Endometrium (tissue), 2 donors: ENCODE measurements at regions not wholly inside any gene's neighbourhood (a gene's known extent, or its start where the extent isn't known, plus 50 kb on each side); places are given as distances from the start of the nearest gene placed in this dataset.
"Not testable (repeated sequence)": the region's sequence is repeated elsewhere in the genome, so short reads cannot be mapped to it uniquely, and the experiment has no call there.

Experiments
- FAIRE-seq: peaks from 2 replicates; lab custom pipeline; 2012; peaks lifted over from hg19 to GRCh38; lab: Jason Lieb, UNC
- donor health status: control.
- donor health status: control.

DNA sequence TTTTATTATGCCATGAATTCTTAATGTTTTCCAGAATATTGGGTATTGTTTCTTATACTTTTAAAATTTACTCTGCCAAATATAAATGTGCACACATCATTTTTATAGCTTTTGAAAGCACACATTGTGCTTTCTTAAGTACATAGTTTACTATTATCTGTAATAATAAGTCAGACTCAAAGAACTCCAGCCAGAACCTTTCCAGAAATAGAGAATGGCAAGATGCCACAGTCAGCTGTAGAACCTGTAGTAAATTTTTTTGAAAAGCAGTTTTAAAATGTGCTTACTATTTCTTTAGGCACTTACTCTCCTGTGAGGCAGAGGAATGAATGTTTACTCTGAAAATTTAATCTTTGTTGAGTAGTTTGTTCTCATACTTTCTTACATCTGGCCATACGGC lies 1287.1 kb downstream of the PCDH9 start:
- FAIRE-seq = no peak

DNA sequence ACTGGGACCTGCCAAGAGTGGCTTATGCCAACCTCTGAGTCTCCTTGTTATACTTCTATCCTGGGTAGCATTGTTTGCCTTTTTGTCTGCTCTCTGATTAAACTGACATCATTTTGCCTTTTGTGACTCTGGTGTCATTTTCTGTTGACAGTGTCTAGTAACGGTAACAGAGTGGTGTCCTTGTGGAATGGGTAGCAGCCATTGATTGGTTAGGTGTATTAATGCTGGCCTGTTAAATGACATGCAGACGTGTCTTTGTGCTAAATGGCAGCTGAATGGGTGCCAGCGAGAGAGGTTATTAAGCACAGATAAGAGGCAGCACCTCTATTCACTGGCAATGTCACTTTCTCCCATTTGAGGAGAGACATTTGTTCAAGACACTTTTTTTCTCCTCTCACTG lies 1289.4 kb downstream of the PCDH9 start:
- FAIRE-seq = no peak

DNA sequence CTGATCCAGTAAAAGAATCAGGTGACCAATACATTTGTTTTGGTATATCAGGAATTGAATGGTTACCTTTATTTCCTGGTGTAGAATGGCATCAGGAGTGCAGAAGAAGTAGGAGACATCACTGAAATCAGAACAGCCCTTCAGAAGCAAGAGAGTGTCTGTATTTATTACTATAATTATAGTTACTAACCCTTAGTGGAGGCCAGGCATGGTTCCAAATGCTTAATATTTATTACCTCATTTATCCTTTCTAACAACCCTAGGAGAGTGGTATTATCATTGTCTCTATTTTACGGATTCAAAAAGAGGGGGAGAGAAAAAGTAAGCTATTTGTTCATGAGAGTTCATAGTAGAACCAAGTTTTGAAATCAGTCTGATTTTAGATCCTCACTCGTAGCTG lies 1292.9 kb downstream of the PCDH9 start:
- no peak for FAIRE-seq

DNA sequence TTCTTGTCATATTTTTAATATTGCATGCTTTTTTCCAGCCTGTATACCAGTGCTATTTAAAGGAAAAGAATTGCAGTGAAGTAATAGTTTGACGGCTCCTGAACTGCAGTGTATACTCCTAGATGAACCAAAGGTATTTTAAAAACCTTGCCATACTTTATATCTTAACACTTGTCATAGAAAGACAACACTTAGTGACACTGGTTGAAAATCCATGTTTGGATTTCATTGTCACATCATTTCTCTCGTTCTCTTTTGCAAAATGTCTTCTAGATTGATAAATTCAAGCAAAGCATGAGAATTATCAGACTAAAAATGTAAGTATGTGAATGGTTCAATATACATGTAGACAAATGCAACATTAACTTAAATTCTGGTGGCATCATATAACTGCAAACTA lies 1293.9 kb downstream of the PCDH9 start:
- FAIRE-seq = no peak

DNA sequence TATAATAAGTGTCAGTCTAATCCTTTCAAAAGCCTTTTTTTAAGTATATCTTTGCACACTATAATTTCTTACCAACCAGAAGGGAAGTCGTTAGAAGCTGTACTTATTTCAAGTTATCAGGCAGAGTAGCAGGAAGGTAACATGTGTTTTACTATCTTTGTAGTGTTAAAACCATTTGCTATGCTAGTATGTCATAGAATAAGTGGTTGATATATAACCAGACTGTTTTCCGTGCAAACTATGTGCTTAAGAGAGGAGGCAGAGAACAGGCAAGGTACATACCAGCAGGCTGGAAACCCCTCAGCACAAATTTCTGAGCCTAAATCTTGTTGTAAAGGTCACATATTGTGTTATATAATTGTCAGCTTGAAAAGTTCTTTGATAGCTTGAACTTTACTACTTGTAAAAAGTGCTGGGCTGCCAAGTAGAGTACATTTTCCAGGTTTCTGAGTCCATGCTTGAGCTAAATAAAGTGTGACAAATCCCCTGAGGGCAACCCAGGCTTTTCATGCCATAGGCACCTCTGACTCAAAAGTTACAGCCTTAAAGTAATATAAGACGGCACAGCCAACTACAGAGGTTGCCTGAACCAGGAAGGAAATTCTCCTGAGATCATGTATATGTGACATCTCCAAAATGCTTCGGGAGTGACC lies 1297.4 kb downstream of the PCDH9 start:
- FAIRE-seq = no peak

DNA sequence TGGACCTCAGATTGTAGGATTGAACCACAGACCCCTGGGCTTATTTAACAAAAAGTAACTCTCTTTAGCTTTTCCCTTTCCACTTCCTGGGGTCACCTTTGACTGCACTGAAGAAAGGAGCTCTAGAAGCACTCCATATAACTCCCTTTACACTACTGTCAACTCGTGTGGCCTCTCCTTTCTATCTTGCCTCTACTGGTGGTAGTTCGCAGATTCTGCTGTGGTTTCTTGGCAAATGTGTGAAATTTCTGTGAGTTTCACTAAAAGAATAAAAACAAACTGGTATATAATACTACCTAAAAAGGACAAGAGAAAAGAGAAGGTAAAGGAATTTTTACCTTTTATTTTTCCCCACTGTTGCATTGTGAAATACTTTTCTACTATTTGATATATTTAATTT lies 1298.1 kb downstream of the PCDH9 start:
- no peak for FAIRE-seq

DNA sequence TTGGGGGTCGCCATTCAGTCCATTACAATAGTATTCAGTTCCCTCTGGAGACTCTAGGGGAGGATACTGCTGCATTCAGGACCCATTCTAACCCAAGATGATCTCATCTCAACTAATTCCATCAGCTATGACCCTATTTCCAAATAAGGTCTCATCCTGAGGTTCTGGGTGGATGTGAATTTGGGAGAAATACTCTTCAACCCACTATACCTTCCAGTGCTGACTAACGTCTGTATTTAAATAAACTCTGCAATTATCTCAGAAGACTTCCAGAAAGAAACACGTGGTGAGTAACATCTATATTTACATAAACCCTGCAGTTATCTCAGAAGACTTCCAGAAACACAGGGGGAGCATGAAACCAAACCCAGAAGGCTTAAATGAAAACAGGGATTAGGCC lies 1300.7 kb downstream of the PCDH9 start:
- FAIRE-seq = no peak

DNA sequence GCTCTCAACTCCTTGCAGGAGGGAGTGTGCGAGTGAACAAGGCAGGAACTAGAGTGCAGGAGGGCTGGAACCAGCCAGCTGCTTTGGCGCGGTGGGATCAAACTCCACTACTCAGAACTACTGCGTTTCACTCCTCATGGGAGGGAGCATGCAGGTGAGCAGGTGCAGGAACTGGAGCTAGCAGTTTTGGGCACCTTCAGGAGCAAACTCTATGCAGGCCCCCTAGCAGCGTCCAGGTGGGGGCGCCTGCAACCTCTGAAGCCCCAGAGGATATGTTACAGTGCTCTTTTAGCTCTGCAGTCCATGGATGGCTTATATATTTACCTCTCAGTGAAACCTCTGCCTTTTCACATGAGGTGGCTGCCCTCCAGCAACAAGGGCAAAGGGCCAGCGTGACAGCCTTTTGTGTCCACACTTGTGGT lies 1303.4 kb downstream of the PCDH9 start:
- no peak for FAIRE-seq

DNA sequence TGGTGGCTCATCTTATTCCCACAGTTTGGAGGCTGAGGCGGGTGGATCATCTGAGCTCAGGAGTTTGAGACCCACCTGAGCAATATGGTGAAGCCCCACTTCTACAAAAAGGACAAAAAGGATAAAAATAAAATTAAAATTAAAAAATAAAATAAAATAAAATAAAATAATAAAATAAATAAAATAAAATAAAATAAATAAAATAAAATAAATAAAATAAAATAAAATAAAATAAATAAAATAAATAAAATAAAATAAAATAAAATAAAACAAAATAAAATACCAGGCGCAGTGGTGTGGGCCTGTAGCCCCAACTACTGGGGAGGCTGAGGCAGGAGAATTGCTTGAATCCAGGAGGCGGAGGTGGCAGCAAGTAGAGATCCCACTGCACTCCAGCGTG lies 1307.3 kb downstream of the PCDH9 start:
- FAIRE-seq = not testable (repeated sequence)

DNA sequence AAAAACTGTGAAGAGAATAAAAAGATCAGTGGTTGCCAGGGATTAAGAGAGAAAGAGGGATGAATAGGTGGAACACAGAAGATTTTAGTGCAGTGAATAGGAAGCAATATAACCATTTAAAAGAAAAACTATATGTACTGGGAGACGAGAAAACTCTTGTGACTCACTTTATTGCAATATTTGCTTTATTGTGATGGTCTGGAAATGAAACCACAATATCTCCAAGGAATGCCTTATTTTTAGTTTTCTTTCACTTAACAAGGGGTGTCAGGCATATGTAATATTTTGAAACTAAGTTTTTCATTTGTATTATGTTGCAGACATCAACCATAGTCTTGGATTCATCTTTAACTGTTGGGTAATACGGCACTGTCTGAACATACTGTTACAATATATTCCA lies 1308.2 kb downstream of the PCDH9 start:
- FAIRE-seq = no peak

DNA sequence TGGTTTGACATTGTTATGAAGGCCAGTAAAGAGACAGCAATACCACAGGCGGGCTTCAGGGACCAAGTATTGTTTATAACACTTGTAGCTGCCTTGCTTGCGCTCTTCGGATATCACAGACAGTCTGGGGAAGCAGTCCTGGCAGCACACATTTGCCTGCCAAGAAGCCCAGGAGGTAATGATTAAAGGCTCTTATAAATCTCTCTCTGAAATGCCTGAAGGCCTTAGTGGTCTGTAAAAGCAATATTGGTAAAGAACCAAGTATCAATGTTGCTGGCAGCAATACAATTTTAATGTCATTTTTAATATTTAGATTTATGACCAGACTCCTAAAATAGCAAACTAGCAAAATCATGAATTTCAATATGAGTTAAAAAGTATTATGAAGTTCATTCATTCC lies 1312.4 kb downstream of the PCDH9 start:
- no peak for FAIRE-seq

DNA sequence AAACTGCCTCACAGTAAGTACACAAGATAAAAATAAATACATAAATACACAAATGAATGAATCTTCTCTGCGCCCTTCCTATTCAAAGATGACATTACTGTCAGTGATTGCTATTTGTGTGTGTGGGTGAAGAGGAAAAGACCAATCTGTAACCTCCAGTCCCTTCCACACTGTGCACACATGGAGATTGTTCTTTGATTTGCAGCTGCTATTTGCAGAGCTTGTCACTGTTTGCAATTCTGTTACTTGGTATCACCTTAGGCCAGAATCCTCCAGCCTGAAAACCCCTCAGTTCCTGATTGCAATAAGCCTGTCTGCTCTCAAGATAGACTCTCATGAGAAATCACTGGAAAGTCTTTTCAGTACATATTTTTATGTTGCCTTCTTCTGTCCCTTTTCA lies 1314.9 kb downstream of the PCDH9 start:
- FAIRE-seq = no peak

DNA sequence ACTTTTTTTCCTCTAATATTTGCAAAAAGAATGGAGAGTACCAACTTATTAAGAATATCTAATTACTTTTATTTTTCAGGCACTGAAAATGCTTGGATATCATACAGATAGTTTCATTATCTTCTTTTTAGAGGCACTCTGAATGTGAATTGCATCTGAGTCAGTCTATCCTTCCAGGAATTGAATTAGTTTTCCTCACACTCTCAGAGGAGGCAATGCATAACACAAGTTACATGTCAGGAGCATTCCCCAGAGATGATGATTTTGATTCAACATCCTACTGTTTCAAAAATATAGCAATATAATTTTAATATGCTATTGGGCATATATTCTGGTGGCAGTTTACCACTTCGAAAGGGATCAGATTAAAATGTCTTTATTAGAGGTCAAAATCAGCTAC lies 1315.4 kb downstream of the PCDH9 start:
- no peak for FAIRE-seq

DNA sequence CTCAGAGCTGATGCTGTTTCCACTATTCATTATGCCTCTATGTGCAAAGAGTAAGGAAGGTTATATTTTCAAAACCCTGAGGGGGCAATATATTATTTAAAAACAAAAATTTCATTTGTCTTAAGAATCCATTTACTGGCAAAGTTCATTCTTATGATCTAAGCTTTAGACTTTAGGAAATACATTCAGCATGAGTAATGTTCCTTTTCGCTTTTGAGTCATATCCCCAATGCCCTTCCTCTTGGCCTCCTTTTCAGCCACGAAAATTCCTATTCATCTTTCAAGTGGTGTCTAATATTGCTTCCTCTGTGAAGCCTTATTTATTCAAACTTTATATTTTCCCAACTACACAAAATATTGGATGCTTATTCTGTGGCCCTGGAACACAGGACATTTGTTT lies 1317.0 kb downstream of the PCDH9 start:
- FAIRE-seq = no peak

DNA sequence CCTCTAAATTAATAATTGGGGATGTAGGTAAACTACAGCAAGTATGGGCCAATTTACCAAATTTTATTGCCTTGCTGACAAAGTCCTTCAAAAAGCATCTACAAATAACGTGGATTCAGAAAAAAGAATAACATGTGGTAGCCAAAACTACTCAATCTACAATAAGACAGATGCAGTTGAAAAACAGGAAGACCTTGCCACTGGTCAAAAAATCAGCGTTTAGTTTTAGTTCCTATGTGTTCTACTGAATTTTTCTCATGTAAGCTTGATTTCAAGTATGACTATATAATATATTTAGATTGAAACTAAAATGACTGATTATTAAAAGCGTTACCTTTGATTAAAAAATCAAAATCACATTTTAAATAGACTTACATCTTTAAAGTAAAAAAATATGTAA lies 1317.6 kb downstream of the PCDH9 start:
- no peak for FAIRE-seq

DNA sequence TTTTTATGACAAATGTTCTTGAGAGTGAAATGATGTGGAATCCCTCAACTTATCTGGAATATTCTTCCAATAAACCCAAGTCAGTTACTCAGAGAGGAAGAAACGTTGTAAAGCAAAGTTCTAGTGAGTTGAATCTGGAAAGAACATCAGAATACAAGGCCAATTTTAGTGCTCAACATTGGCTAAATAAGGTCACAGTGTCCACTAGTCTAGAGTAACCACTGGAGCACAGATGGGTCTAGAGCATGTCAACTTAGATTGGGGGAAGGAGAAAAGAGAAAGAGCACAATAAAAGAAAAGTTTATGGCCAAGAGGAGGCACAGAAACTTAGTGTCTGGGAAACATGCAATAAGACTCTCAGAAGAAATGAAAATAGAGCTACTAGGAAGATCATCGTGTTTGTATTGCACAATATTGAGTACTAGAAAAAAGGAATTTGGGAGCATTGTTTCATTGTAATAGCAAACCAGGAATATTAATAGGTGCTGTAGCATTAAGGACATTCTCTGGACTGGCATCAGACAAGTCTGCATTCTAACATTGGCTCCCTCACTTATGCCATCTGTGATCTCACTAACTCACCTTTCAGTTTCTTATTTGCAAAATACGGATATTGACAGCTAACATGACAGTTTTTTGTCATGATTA lies 1318.5 kb downstream of the PCDH9 start:
- no peak for FAIRE-seq

DNA sequence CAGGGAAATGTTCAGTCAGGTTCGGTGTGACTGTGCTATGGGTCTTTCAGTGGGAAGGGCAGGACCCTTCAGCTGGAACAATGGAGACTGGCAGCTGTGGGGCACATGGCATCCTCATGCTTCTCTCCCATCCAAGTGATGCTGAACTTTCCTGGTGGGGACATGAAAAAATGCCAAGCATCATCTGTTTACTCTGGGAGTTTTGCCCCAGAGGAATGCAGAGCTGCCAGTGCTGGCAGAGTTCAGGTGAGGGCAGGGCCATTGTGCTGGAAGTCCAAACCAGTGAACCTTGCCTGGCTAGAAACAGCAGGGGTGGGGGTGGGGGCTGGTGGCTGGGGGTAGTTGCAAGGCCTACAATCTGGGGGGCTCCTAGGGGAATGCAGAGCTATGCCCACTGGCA lies 1320.6 kb downstream of the PCDH9 start:
- FAIRE-seq = no peak

DNA sequence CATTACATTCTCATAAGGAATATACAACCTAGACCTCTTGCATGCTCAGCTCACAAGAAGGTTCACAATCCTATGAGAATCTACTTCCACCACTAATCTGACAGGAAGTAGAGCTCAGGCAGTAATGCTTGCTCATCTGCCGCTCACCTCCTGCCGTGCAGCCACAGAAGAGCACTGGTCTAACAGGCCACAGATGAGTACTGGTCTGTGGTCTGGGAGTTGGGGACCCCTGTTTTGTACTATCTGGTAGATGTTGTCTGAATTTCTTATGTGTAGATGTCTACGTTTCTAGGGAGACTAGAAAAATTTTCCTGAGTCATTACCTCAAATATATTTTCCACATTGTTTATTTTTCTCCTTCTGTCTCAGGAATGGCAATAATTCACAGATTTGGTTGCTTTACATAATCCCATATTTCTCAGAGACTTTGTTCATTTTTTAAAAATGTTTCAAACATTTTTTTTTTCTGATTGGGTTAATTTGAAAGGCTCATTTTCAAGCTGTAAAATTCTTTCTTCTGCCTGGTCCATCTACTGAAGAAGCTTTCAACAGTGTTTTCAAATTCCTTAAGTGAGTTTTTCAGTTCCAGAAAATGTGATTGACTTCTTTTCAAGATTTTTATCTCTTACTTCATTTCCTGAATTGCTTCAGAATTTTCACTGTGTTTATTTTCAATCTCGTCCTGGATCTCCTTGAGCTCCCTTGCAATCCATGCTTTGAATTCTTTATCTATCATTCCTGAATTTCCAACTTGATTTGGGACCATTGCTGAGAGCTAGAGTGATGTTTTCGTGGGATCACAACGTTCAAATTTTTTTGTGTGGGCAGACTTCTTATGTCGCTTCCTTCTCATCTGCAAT lies 1322.2 kb downstream of the PCDH9 start:
- FAIRE-seq = no peak

DNA sequence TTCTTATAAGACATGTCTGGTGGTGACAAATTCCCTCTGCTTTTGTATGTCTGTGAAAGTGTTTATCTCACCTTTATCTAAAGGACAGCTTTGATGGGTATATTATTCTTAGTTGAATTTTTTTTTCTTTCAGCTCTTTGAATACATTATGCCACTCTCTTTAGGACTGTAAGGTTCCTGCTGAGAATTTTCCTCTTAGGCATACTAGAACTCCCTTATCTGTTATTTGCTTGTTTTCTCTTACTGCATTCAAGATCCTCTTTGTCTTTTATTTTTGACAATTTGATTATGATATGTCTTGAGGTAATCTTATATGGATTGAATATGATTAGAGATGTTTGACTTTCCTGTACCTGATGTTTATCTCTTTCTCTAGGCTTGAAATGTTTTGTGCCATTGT lies 1328.4 kb downstream of the PCDH9 start:
- no peak for FAIRE-seq

DNA sequence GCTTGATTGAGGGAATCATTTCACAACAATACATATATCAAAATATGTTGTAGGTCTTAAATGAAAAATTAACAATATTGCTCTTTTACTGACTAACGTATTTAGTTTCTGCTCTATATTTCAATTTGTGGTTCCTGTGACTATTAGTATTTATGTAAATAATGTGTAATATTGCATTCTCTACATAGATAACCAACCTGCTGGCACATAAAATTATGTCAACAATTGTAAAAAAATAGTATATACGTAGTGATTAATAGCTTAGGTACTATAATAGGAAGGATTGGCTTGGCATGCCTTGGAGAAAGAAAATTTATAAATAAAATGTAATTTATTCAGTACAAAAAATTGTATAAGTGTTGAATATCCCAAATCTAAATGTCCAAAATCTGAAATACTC lies 1336.1 kb downstream of the PCDH9 start:
- no peak for FAIRE-seq

DNA sequence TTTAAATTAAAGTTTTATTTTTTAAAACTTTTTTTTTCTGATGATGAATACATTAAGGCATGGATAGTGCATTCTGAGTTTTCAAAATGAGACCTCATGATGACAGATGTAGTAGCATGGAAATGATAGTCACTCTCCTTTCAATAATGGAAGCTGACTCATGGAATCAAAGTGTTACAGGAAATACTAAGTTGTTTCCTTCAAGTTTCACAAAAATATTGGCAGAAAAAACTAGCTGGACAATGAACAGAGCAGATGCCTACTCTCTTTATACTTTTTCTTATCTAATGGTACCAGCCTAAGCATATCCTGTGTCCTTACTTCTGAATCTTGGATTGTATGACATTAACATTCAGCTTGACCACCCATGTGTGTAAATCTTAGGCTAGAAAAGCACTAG lies 1337.3 kb downstream of the PCDH9 start:
- no peak for FAIRE-seq

DNA sequence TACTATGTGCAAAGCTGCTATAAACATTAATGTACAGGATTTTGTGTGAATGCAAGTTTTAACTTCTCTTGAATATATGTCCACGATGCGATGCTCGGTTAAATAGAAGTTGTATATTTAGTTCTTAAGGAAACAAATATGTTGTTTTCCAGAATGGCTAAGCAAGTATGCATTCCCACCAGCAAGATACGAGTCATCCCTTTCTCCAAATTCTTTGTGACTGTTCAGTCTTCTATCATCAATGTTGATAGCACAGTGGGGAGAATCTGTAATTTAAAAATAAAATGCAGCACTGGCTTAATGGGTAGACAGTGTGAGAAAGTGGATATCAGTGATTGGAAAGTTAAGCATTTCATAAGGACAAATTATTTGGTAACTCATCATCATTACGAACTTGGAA lies 1340.8 kb downstream of the PCDH9 start:
- no peak for FAIRE-seq

DNA sequence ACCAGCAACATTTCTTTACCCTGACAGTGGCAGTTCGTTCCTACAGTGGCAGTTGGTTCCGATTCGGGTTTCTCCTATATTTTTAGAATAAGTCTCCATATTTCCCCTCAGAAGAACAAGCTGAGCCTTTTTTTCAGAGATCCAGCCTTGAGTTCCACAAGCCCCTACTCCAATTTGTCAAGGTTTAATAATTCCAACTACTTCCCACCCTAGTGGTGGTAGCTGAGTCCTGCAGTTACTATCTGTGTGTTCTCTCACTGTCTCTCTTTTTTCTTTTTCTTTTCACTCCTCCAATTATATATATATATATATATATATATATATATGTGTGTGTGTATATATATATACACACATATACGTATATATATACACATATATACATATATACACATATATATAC lies 1347.3 kb downstream of the PCDH9 start:
- FAIRE-seq = no peak
